ENCODE measurements at regions not wholly inside any gene's neighbourhood (a gene's known extent, or its start where the extent isn't known, plus 50 kb on each side); places are given as distances from the start of the nearest gene placed in this dataset.

- no peak for TF ChIP-seq CTCF (IDR thresholded peaks at IDR 0.05; ENCODE audit: low read depth, low read length)
- TF ChIP-seq EZH2phosphoT487 (IDR thresholded peaks at IDR 0.05; ENCODE audit: low read depth): no peak
Observed at GRCh38 chr6:143613749-143614148, 64.0 kb upstream of the PHACTR2 start.

Data from OCI-LY3 (cell line).